ENCODE measurements at regions not wholly inside any gene's neighbourhood (a gene's known extent, or its start where the extent isn't known, plus 50 kb on each side); places are given as distances from the start of the nearest gene placed in this dataset.

DNA sequence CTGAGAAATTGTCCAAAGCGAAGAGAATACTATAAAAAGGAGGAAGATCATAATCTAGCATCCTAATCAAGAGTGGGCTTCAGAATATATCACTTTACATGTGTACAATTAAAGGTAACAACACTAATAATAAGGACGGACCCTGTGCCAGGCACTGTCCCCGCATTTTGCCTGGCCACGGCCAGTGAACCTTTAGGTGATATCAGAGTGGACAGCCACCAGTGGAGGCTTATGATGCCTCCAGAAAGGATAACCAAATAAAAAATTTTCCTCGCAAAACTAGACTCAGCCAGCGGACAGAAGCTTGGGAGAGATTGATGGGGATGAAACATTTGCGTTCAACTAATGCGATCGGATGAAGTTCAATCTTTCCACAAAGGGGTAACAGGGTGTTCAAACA lies 436.4 kb downstream of the NPHP4 start:
- DNase-seq (ENCODE audit: low spot score in 2 of 2), result no peak
- no peak for FAIRE-seq

GRCh38 chr1:5554784-5555183 lies 437.4 kb downstream of the NPHP4 start:
- DNase-seq (ENCODE audit: low spot score in 2 of 2), result no peak
- FAIRE-seq, result no peak

GRCh38 chr1:5554111-5554510 lies 438.1 kb downstream of the NPHP4 start:
- DNase-seq (ENCODE audit: low spot score in 2 of 2) (no peak), FAIRE-seq (no peak)

DNA sequence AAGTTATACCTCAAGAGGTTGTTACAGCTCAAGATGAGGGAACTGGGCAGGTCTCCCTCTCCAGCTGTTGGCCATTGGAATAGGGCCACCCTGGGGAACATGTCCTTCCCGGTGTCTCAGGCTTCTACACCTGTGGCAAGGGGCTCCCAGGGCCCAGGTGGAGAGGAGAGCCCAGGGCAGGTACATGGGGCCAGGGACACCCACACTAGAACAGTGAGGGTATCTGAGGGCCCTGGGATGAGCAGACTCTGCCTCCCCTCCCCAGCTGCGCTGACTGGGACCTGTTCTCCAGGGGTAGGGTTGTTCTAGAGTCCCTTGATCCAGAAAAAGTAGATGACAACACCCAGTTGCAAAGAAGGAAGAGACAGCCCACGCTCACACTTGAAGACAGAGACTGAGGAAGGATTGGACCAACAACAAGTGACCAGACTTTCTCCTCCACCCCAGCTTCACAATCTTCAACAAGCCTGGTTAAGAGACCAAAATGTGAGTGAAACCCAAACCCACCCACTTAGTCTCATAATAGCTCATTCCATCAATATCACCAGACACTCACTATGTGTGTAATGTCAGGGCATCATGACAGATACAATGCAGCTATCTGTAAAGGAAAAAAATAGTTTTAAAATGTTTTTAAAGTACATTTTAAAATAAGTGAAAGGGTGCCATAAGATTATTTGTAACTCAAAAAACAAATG lies 439.3 kb downstream of the NPHP4 start:
- DNase-seq (ENCODE audit: low spot score in 2 of 2), result no peak
- no peak for FAIRE-seq

GRCh38 chr1:5551274-5551975 lies 440.8 kb downstream of the NPHP4 start:
- FAIRE-seq (no peak), DNase-seq (ENCODE audit: low spot score in 2 of 2) (no peak)

GRCh38 chr1:5548266-5548665 lies 444.0 kb downstream of the NPHP4 start:
- no peak for FAIRE-seq

GRCh38 chr1:5543235-5543634 lies 449.0 kb downstream of the NPHP4 start:
- no peak for FAIRE-seq
- DNase-seq (ENCODE audit: low spot score in 2 of 2), result no peak

More at GRCh38 chr1:5548266-5548665, 444.0 kb downstream of the NPHP4 start:
- no peak for DNase-seq (ENCODE audit: low spot score in 2 of 2)

DNA sequence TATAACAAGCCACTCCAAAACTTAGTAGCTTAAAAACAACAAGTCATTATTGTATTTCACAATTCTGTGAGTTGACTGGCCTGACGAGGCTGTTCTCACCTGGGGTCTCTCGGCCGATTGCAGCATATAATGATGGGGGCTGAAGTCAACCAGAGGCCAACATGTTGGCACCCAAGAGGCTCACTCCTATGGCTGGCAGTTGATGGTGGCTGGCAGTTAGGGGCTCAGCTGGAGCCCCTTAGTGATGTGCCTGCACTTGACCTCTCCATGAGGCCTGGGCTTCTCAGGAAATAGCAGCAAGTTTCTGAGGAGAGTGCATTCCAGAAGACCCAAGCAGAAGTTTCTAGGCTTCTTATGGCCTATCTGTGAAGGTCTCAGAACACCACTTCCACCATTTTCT lies 459.4 kb downstream of the NPHP4 start:
- DNase-seq (ENCODE audit: low spot score in 2 of 2) (no peak), FAIRE-seq (no peak)

DNA sequence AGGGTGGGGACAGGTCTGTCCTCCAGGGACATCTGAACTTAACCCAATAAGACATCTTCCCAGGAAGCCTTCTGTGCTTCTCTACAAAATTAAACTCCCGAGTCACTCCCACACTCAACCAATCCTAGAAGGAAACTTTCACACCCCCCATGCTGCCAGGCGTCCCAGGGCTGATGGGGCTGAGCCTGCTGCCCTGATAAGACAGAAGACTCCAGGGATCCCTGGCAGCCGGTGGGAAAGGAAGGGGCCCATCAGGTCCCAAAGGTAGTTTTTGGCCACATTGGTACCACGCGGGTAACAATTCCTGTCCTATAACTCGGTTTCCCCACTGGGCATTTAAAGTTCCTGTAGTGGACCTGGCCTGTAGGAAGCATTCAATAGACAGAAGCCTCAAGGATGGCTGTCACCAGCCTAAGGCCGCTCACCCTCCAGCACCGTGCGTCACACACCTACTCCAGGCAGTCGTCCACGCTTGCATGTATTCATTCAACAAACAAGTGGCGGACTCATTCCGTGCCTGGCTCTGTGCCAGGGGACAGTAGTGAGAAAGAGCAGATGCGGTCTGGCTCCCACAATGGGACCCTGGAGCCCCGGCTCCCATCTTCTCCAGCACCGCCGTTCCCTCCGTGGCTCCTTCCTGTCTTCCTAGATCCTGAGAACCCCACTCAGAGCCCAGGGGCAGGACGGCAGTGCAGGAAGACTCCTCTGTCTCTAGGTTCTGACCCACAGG lies 465.2 kb downstream of the NPHP4 start:
- no peak for DNase-seq (ENCODE audit: low spot score in 2 of 2)
- FAIRE-seq, result no peak

DNA sequence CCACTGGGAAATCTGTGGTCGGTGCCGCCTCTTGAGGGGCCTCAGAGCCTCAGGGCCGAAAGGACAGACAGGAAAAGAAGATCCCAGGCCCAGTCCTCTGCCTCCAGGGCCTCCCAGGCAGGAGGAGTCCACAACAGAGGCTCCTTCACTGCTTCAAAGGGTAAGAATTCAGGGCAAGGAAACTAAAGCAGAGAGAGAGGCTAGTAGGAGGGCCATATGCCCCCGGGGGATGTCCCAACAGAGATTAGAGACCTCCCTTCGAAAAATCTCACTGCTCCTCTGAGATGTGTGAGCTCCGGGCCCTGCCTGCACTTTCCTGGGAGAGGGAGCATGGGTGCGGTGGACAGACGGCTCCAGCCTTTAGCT lies 465.9 kb downstream of the NPHP4 start:
- no peak for DNase-seq (ENCODE audit: low spot score in 2 of 2)
- no peak for FAIRE-seq

DNA sequence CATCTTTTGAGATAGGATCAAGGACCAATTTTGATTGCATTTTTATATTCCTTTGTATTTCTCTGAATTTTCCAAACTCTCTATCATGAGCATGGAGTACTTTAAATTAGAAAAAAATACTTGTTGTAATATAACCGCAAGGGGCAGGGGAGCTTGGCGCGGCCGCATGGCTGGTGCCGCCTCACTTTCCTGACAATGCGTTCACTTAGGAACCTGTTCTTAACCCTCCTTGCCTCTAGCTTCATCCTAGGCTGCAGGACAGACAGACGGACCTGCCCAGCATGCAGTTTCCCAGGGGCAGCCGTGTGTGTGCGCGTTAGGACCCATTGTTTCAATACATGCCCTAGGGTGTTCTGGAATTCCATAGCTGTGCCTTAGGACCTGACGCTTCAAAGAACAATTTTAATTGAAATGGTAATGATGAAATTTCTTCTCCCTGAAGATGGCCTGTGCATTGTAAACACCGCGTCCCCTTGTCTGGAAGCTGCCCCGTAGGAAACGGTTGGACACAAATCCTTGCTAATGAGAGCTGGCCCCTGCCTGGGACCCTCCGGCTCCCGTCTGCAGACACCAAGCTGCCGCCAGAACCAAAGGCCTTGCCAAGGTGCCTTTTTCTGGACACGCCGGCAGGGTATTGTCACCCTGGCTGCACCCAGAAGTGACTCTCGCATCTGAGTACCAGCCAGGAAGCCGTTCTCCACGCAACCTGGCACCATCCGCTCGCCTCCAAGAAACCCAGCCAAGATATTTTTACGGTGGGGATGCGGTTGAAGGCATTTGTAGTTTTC lies 466.4 kb downstream of the NPHP4 start:
- no peak for FAIRE-seq
- DNase-seq (ENCODE audit: low spot score in 2 of 2), result no peak

DNA sequence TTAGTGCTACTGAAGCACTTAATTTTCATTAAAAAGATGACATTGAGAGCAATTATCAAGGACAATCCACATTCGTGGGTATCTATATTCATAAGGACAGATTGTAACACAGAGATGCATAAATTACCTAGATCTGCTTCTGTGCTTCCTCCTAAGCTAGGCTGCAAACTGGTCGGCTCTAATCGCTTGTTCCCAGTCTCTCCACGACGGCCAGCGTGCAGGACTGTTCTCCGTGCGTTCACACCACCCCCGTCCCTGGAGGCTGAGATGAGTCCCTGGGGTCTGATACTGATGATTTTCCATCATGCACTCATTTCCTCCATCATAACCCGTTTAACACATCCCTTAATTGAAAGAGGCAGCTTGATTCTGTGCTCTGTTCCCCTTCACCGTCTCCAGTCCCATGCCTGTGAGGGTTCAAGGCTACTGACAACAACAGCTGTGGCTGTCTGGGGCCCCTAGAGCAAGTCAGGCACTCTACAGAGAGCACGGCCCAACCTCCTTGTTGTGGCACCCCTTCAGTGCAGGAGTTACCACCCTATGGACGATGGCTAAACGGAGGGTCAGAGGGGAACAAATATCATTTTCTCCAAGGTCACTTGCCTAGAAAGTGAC lies 469.6 kb downstream of the NPHP4 start:
- DNase-seq (ENCODE audit: low spot score in 2 of 2) (no peak), FAIRE-seq (no peak)

DNA sequence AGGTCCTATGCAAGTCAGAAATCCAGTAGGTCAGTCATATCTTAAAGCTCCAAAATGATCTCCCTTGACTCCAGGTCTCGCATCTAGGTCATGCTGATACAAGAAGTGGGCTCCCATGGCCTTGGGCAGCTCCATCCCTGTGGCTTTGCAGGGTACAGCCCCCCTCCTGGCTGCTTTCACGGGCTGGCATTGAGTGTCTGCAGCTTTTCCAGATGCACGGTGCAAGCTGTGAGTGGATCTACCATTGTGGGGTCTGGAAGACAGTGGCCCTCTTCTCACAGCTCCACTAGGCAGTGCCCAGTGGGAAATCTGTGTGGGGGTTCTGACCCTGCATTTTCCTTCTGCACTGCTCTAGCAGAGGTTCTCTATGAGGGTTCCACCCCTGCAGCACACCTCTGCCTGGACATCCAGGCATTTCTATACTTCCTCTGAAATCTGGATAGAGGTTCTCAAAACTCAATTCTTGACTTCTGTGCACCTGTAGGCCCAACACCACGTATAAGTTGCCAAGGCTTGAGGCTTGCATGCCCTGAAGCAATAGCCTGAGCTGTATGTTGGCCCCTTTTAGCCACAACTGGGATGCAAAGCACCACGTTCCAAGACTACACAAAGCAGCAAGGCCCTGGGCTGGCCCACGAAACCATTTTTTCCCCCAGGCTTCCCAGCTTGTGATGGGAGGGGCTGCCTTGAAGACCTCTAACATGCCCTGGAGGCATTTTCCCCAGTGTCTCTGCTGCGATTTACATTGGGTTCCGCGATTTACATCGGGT lies 472.7 kb downstream of the NPHP4 start:
- DNase-seq (ENCODE audit: low spot score in 2 of 2) (no peak), FAIRE-seq (no peak)

DNA sequence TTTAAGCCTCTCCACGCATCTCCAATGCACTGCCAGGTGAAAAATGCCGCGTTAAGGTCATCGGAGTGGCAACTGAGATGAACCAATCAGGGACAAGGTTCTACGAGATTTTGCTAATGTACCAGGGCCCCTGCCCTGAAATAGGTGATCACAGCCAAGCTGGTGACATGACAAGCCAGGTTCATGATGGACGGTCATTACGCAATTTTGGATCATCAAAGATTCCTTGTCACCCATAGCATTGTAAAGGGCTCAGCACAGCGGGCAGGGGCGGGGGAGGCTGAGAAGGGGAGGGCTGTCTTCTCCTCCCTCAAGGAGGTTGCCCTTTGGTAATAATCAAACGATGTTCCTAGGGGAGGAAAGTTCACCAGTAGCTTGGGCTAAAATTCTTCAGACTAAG lies 475.5 kb downstream of the NPHP4 start:
- FAIRE-seq (no peak), DNase-seq (ENCODE audit: low spot score in 2 of 2) (no peak)

DNA sequence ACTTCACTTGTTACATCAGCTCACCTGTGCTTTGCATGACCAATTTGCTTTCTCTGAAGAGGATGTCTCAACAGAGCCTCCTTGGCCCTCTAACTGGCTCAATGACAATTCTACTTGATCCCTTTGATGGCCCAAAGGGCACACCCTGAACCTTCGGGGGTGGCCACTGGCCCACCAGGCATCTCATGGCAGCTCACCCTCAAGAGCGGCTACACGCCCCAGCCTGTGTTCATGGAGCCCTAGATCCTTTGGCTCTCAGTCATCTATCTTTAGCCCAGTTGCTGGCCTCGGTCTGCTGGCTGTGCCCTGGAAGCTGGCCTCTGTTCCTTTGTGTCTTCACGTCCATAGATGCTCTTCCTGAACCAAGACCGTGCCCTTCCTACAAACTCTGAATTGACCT lies 476.7 kb downstream of the NPHP4 start:
- no peak for DNase-seq (ENCODE audit: low spot score in 2 of 2)
- FAIRE-seq, result no peak

DNA sequence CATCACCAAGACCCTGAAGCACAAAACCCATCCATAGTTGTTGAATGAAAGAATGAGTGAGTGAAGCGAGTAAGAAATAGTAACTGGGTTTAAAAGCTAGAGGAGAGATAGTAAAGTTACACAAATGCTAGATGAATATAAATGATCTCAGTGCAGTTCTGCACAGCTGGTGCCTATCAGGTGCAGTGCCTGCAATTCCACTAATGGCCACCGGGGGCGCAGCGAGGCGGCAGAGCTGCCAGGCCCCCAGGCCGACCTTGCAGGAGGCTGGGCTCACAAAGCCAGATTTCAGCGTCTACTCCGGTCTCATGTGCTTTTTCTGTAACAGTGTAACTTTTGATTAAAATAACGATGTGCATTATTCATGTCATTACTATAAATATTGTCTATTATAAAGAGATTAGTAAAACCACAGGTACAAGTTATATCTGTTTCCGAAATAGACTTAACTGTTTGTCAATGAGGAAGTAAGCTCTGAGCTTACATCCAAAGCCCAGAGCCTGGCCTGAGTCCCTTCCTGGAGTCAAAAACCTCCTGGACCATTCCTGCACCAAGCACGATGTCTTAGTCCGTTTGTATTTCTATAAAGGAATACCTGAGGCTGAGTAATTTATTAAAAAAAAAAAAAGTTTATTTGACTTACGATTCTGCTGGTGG lies 477.6 kb downstream of the NPHP4 start:
- DNase-seq (ENCODE audit: low spot score in 2 of 2) (peak in 1 of 2 donors; percentile 79), FAIRE-seq (no peak)

DNA sequence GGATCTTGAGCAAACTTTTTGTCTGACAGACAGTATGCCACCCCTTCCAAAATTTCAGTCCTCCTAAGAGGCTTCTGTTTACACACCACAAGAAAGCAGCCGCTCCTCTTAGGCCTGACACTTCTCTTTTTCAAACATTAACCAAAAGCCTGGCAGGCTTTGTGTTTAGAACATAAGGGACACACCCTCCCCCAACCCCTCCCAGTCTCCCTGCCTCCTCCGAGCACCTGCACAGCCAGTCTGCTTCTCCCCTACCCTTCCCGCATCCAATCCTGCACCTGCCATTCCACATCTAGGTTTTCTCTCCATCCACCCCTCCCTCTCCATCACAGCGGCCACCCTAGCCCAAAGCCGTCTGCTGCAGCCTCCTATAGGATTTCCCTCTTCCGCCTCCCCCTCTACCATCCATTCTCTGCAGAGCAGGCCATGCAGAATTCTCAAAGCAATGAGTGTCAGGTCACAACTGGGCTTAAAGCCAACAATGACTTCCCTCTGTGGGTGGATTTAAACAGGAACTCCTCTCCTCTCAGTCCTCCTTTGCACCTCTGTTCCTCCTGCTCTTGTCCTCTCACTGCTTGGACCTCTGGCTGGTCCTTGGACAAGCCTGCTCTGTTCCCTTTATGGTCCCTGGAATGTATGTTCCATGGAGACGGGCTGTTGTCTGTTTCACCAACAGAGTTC lies 478.2 kb downstream of the NPHP4 start:
- DNase-seq (ENCODE audit: low spot score in 2 of 2) (no peak), FAIRE-seq (no peak)

DNA sequence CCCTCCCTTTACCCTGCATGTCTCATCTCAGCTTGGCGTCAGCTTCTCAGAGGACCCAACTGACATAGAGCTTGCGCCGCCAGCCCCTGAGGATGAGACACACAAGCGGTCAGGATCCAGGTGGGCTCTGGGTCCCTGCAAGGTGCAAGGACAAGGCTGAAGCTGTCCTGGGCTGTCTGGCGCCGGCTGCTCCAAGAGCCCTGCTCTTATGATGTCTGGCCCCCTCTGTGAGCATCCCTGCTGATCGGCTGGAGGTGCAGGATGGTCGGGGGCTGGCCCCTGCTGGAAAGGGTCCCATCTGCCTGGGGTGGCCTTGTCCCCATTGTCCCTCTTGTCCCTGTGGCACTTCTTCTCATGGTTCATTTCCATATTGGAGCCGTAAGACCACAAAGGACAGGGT lies 479.0 kb downstream of the NPHP4 start:
- DNase-seq (ENCODE audit: low spot score in 2 of 2), result no peak
- no peak for FAIRE-seq
